GM21423 (cell line): ENCODE measurements at regions not wholly inside any gene's neighbourhood (a gene's known extent, or its start where the extent isn't known, plus 50 kb on each side); places are given as distances from the start of the nearest gene placed in this dataset.

Experiments used
- ATAC-seq: cut with Tn5 transposase; IDR thresholded peaks from one replicate; pipeline ENCODE4 v1.9.1; 2021; ENCODE audit warnings: mild to moderate bottlenecking, moderate library complexity; ENCODE audit not compliant: unreplicated experiment

GRCh38 chr7:95668504-95669018, 72.2 kb upstream of the PDK4 start:
- no peak for ATAC-seq

- ATAC-seq, result no peak
These were observed 66.7 kb upstream of the PDK4 start for GRCh38 chr7:95662987-95663386.

GRCh38 chr7:95660023-95660434, 63.7 kb upstream of the PDK4 start:
- ATAC-seq, result no peak

GRCh38 chr7:95658676-95659075, 62.4 kb upstream of the PDK4 start:
- ATAC-seq, result no peak

GRCh38 chr7:95649546-95649945, 53.2 kb upstream of the PDK4 start:
- no peak for ATAC-seq

- ATAC-seq, result no peak
These were observed 50.0 kb upstream of the PDK4 start for GRCh38 chr7:95646350-95646749.
